AG04449 (cell line): ENCODE measurements at regions not wholly inside any gene's neighbourhood (a gene's known extent, or its start where the extent isn't known, plus 50 kb on each side); places are given as distances from the start of the nearest gene placed in this dataset.

Source experiments
- CTCF ChIA-PET: fragments of 350-600 bp; formaldehyde crosslinking; extraction: SDS; loops from one replicate; lab custom pipeline; 2021; ENCODE audit warnings: antibody characterized with exemption; lab: Yijun Ruan, JAX
- POLR2A ChIA-PET: fragments of 400-600, 350-600 bp; formaldehyde crosslinking; extraction: SDS; loops from one replicate; lab custom pipeline; 2020; ENCODE audit warnings: antibody characterized with exemption, inconsistent platforms; lab: Yijun Ruan, JAX
- DNase-seq: peaks from one replicate; pipeline ENCODE4 v3.0.0-alpha.2; 2010; ENCODE audit warnings: low read depth, low spot score
- H3K4me3 ChIP-seq: 2 replicates; pipeline ENCODE4 v1.5.1; 2011; ENCODE audit warnings: low read depth, mild to moderate bottlenecking, control low read depth, low read length
- CTCF ChIP-seq: IDR thresholded peaks from one replicate; pipeline ENCODE4 v1.5.1; 2011; ENCODE audit warnings: mild to moderate bottlenecking, moderate library complexity, low read length, control low read depth, inconsistent platforms; ENCODE audit not compliant: insufficient read depth; ENCODE audit errors: missing control alignments

- ChIA-PET CTCF (no interaction called here), POLR2A (no interaction called here)
- TF ChIP-seq CTCF = no peak
- H3K4me3 ChIP-seq = no peak overlapping the region
- no peak for DNase-seq
Measured at GRCh38 chr14:29352706-29353080, 575.0 kb downstream of the PRKD1 start.

- no peak for DNase-seq
- H3K4me3 ChIP-seq = no peak overlapping the region
- POLR2A ChIA-PET = no interaction called here
- CTCF ChIA-PET = no interaction called here
- no peak for TF ChIP-seq CTCF
Measured at GRCh38 chr14:29353513-29353912, 574.1 kb downstream of the PRKD1 start.

GRCh38 chr14:29354486-29354885 is 573.2 kb downstream of the PRKD1 start:
- ChIA-PET POLR2A (no interaction called here), CTCF (no interaction called here)

GRCh38 chr14:29355331-29355730 is 572.3 kb downstream of the PRKD1 start:
- no peak for DNase-seq
- ChIA-PET POLR2A (no interaction called here), CTCF (no interaction called here)
- no peak overlapping the region for H3K4me3 ChIP-seq
- no peak for TF ChIP-seq CTCF

More at GRCh38 chr14:29354486-29354885, 573.2 kb downstream of the PRKD1 start:
- no peak for TF ChIP-seq CTCF
- H3K4me3 ChIP-seq = no peak overlapping the region
- DNase-seq = no peak

- no peak overlapping the region for H3K4me3 ChIP-seq
- DNase-seq = no peak
- CTCF ChIA-PET = no interaction called here
- POLR2A ChIA-PET = no interaction called here
- no peak for TF ChIP-seq CTCF
Measured at GRCh38 chr14:29355846-29356245, 571.8 kb downstream of the PRKD1 start.

- no peak overlapping the region for H3K4me3 ChIP-seq
- TF ChIP-seq CTCF = no peak
- POLR2A ChIA-PET = no interaction called here
- CTCF ChIA-PET = no interaction called here
- DNase-seq = no peak
Measured at GRCh38 chr14:29360656-29361055, 567.0 kb downstream of the PRKD1 start.
